ENCODE measurements at regions not wholly inside any gene's neighbourhood (a gene's known extent, or its start where the extent isn't known, plus 50 kb on each side); places are given as distances from the start of the nearest gene placed in this dataset.
"Not testable (repeated sequence)": the region's sequence is repeated elsewhere in the genome, so short reads cannot be mapped to it uniquely, and the experiment has no call there.

DNA sequence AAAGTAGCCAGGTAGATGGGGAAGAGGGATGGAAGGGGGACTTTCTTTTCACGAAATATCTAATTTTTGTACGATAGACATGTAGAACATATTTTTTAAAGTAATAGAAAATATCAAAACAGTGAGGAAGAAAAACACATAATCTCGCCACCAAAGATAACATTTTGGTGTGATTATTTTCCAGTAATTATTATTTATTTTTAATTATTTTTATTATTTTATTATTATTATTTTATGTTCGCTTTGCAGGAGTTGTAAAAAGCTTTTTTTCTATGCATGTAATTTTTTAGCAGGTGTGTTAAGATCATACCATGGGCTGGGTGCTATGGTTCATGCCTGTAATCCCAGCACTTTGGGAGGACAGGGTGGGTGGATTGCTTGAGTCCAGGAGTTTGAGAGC, 85.6 kb upstream of the CCND2 start:
- Histone ChIP-seq H3K4me1 (ENCODE audit: control insufficient read depth, insufficient read depth, low read length) (no peaks in the 10 kb centered on the region), H3K9ac (ENCODE audit: low read length) (no peak overlapping the region), H3K36me3 (ENCODE audit: control insufficient read depth, insufficient read depth, low read length) (no peaks in the 10 kb centered on the region), H3K27ac (ENCODE audit: low read depth, low read length) (no peak overlapping the region), H3K27me3 (ENCODE audit: control insufficient read depth, insufficient read depth, low read length) (no peaks in the 10 kb centered on the region), H3K4me3 (ENCODE audit: low read length) (no peak overlapping the region)

DNA sequence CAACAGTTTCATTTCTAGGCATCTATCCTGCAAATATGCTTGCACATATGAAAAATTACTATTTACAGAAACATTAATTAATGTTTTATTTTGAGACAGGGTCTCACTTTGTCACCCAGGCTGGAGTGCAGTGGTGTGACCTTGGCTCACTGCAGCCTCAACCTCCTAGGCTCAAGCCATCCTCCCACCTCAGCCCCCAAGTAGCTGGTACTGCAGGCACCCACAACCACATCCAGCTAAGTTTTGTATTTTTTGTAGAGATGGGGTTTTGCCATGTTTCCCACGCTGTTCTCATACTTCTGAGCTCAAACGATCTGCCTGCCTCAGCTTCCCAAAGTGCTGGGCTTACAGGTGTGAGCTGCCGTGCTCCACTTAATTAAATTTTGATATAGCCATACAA, 86.2 kb upstream of the CCND2 start:
- H3K4me1 ChIP-seq (ENCODE audit: control insufficient read depth, insufficient read depth, low read length); H3K36me3 ChIP-seq (ENCODE audit: control insufficient read depth, insufficient read depth, low read length); H3K27me3 ChIP-seq (ENCODE audit: control insufficient read depth, insufficient read depth, low read length); H3K4me3 ChIP-seq (ENCODE audit: low read length); H3K27ac ChIP-seq (ENCODE audit: low read depth, low read length); H3K9ac ChIP-seq (ENCODE audit: low read length): not testable (repeated sequence)

DNA sequence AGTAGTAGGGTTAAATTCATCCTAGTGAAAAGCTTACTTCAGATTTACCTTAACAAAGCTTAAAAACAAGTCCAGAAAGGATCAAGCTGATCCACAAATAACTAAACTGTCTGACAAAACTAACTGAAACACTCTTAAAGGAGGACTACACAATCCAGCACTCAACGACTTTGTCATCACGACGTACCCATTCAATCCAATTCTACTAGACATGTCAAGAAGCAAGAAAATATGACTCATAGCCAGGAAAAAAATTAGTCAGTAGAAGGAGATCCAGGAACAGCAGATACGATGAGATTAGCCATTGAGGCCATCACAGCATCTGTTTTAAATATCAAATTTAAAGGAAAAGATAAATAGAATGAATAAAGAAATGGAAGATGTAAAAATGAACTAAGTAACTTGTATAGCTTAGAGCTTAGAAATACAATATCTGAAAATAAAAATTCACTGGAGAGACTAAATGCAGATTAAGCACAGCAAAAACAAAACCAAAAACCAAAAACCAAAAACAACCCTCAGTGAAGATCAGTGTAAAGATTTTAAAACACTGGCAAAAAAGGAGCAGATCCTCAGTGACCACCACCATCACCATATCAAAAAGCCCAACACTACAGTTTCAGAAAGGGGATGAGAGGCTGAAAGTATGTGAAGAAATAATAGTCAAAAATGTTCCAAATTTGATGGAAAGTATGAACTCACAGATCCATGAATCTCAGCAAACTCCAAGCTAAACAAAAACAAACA, 95.0 kb upstream of the CCND2 start:
- no peaks in the 10 kb centered on the region for H3K27me3 ChIP-seq (ENCODE audit: control insufficient read depth, insufficient read depth, low read length)

DNA sequence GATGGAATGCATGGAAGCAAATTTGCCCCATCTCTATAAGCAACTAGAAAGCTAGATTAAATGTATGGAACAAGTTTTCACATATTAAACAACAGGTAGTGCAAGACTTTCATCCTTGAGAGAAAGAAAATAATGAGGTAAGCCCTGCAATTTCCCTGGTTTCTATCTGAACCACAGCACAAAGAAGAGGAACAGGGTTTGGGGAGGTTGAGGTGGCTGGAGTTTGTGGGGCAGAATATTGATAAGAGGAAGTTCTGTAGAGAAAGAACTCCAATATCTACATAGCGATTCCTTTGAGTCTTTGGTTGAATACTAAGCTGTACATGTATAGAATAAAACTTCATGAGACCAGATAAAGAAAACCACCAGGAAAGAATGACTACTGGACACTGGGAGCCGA, 96.3 kb upstream of the CCND2 start:
- H3K4me1 ChIP-seq (ENCODE audit: control insufficient read depth, insufficient read depth, low read length): no peaks in the 10 kb centered on the region

More for the DNA sequence above, 95.0 kb upstream of the CCND2 start:
- H3K4me1 ChIP-seq (ENCODE audit: control insufficient read depth, insufficient read depth, low read length): no peaks in the 10 kb centered on the region
- no peaks in the 10 kb centered on the region for H3K36me3 ChIP-seq (ENCODE audit: control insufficient read depth, insufficient read depth, low read length)
- no peak overlapping the region for H3K4me3 ChIP-seq (ENCODE audit: low read length)
- no peak overlapping the region for H3K9ac ChIP-seq (ENCODE audit: low read length)
- no peak overlapping the region for H3K27ac ChIP-seq (ENCODE audit: low read depth, low read length)

DNA sequence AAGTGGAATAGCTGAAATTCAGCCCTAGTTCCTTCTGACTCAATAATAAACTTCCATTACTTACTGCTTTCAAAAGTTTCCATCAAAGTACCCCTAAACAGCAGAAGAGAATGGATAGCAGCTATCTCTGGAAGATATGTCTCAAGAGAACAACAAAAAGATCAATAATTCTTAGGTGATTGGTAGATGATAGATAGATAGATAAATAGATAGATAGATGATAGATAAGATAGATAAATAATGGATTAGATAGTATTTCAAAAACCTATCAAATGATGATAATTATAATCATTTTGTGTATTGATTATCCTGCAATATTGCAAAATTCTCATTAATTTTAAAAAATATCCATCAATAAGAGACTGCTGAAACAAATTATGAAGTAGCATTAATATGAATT, 97.4 kb upstream of the CCND2 start:
- H3K9ac ChIP-seq (ENCODE audit: low read length): no peak overlapping the region
- no peaks in the 10 kb centered on the region for H3K27me3 ChIP-seq (ENCODE audit: control insufficient read depth, insufficient read depth, low read length)
- H3K27ac ChIP-seq (ENCODE audit: low read depth, low read length): no peak overlapping the region
- H3K36me3 ChIP-seq (ENCODE audit: control insufficient read depth, insufficient read depth, low read length): no peaks in the 10 kb centered on the region
- H3K4me1 ChIP-seq (ENCODE audit: control insufficient read depth, insufficient read depth, low read length): no peaks in the 10 kb centered on the region
- H3K4me3 ChIP-seq (ENCODE audit: low read length): no peak overlapping the region

More for the DNA sequence above, 96.3 kb upstream of the CCND2 start:
- Histone ChIP-seq H3K27ac (ENCODE audit: low read depth, low read length) (no peak overlapping the region), H3K4me3 (ENCODE audit: low read length) (no peak overlapping the region), H3K36me3 (ENCODE audit: control insufficient read depth, insufficient read depth, low read length) (no peaks in the 10 kb centered on the region), H3K9ac (ENCODE audit: low read length) (no peak overlapping the region), H3K27me3 (ENCODE audit: control insufficient read depth, insufficient read depth, low read length) (no peaks in the 10 kb centered on the region)

DNA sequence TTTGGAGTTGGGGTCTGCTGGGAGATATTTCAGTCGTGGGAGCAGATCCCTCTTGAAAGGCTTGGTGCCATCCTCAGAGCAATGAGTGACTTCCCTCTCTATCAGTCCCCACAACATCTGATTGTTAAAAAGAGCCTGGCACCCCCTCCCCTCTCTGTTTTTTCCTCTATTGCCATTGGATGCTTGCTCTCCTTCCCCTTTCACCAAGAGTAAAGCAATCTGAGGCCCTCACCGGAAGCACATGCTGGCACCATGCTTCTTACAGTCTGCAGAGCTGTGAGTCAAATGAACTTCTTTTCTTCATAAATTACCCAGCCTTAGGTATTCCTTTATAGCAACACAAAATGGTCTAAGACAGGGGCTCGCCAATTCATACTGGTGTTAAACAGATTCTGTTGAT, 99.1 kb upstream of the CCND2 start:
- H3K27me3 ChIP-seq (ENCODE audit: control insufficient read depth, insufficient read depth, low read length): no peaks in the 10 kb centered on the region

DNA sequence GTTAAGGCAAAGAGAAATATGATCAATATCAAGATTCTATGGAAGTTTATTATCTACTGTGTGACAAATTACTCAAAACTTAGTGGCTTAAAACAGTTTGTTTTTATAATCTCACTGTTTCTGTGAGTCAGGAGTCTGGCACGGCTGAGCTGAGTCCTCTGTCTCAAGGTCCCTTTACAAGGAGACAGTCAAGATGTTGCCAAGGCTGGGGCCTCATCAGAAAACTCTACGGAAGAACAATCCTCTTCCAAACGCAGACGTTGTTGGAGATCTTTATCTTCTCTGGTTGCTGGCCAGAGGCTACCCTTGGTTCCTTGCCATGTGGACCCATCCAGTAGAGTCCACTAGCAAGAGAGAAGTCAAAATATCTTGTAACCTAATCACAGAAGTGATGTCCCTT, 100.6 kb upstream of the CCND2 start:
- no peak overlapping the region for H3K27ac ChIP-seq (ENCODE audit: low read depth, low read length)

More for the DNA sequence above, 99.1 kb upstream of the CCND2 start:
- H3K9ac ChIP-seq (ENCODE audit: low read length): no peak overlapping the region
- no peak overlapping the region for H3K27ac ChIP-seq (ENCODE audit: low read depth, low read length)
- H3K36me3 ChIP-seq (ENCODE audit: control insufficient read depth, insufficient read depth, low read length): no peaks in the 10 kb centered on the region
- H3K4me1 ChIP-seq (ENCODE audit: control insufficient read depth, insufficient read depth, low read length): no peaks in the 10 kb centered on the region
- no peak overlapping the region for H3K4me3 ChIP-seq (ENCODE audit: low read length)

DNA sequence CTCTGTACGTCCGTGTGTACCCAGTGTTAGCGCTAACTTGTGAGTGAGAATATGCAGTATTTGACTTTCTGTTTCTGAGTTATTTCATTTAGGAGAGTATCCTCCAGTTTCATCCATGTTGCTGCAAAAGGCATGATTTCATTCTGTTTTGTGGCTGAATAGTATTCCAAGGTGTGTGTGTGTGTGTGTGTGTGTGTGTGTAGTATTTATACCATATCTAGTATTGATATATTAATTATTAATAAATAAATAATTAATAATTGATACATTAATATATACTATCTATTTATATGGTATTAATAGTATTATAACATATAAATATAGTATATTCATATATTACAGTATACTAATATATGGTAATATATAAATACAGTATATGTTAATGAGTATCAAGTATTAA, 101.8 kb upstream of the CCND2 start:
- H3K36me3 ChIP-seq (ENCODE audit: control insufficient read depth, insufficient read depth, low read length): no peaks in the 10 kb centered on the region

More for the DNA sequence above, 100.6 kb upstream of the CCND2 start:
- Histone ChIP-seq H3K9ac (ENCODE audit: low read length) (no peak overlapping the region), H3K27me3 (ENCODE audit: control insufficient read depth, insufficient read depth, low read length) (no peaks in the 10 kb centered on the region), H3K36me3 (ENCODE audit: control insufficient read depth, insufficient read depth, low read length) (no peaks in the 10 kb centered on the region), H3K4me1 (ENCODE audit: control insufficient read depth, insufficient read depth, low read length) (no peaks in the 10 kb centered on the region), H3K4me3 (ENCODE audit: low read length) (no peak overlapping the region)

DNA sequence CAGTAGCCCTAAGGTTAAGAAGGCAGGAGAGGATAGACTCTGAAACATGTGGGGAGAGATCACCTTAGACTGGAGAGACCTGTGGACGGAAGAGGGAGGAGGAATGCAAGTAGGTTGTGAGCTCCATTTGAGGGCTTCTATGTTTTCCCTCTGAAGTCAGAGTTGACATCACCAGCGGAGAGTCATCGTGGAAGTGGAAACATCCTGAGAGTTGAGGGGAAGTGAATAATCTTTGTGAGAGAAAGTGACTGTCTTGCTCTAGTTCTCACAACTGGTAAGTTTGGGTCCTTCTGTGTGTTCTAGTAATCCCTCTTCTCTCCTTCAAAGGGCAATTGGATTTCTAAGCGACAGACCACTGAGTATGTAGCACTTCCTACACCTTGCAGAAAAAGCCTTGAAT, 103.6 kb upstream of the CCND2 start:
- H3K9ac ChIP-seq (ENCODE audit: low read length): no peak overlapping the region
- no peak overlapping the region for H3K27ac ChIP-seq (ENCODE audit: low read depth, low read length)
- H3K4me3 ChIP-seq (ENCODE audit: low read length): no peak overlapping the region
- H3K36me3 ChIP-seq (ENCODE audit: control insufficient read depth, insufficient read depth, low read length): no peaks in the 10 kb centered on the region
- H3K4me1 ChIP-seq (ENCODE audit: control insufficient read depth, insufficient read depth, low read length): peaks cover 3% of the 10 kb centered on the region
- no peaks in the 10 kb centered on the region for H3K27me3 ChIP-seq (ENCODE audit: control insufficient read depth, insufficient read depth, low read length)

More for the DNA sequence above, 101.8 kb upstream of the CCND2 start:
- no peak overlapping the region for H3K4me3 ChIP-seq (ENCODE audit: low read length)
- H3K4me1 ChIP-seq (ENCODE audit: control insufficient read depth, insufficient read depth, low read length): no peaks in the 10 kb centered on the region
- H3K9ac ChIP-seq (ENCODE audit: low read length): no peak overlapping the region
- H3K27me3 ChIP-seq (ENCODE audit: control insufficient read depth, insufficient read depth, low read length): no peaks in the 10 kb centered on the region
- no peak overlapping the region for H3K27ac ChIP-seq (ENCODE audit: low read depth, low read length)

DNA sequence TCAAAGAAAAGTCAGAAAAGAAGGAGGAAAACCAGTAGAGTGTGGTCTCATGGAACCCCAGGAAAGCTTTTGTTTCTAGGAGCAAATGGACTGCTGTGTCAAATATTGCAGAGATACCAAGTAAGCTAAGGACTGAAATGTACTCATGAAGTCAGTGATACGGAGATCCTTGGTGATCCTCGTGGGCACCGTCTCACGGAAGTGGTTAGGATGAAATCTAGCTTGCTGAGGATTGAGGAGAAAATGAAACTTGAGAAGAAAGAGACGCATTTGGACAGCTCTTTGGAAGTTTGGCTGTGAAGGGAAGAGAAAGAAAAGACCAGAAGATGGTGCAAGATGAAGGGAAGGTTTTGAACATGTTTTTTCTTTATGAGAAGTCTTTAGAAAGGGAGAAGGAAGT, 104.0 kb upstream of the CCND2 start:
- no peaks in the 10 kb centered on the region for H3K36me3 ChIP-seq (ENCODE audit: control insufficient read depth, insufficient read depth, low read length)
- H3K27ac ChIP-seq (ENCODE audit: low read depth, low read length): no peak overlapping the region
- no peaks in the 10 kb centered on the region for H3K27me3 ChIP-seq (ENCODE audit: control insufficient read depth, insufficient read depth, low read length)
- H3K4me1 ChIP-seq (ENCODE audit: control insufficient read depth, insufficient read depth, low read length): peaks cover 6% of the 10 kb centered on the region
- H3K9ac ChIP-seq (ENCODE audit: low read length): no peak overlapping the region
- H3K4me3 ChIP-seq (ENCODE audit: low read length): no peak overlapping the region

DNA sequence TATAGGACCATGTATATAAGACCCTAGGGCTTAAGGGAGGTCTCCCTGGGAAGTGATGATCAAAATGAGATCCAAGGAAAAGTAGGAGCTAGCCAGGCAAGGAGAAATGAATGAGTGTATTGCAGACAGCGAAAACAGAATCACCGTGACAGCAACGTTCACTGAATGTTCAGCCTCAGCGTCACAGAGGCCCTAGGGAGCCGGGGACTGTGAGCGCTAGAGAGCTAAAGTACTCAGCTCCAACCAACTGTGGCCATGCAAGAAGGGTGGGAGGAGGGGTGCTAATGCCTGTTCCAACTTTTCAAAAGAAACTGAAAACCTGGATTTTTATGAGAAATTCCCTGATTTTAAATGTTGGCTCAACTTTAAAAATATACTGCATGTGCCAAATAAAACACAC, 105.5 kb upstream of the CCND2 start:
- H3K27me3 ChIP-seq (ENCODE audit: control insufficient read depth, insufficient read depth, low read length): no peaks in the 10 kb centered on the region
- H3K4me1 ChIP-seq (ENCODE audit: control insufficient read depth, insufficient read depth, low read length): peaks cover 6% of the 10 kb centered on the region
- no peak overlapping the region for H3K4me3 ChIP-seq (ENCODE audit: low read length)
- no peak overlapping the region for H3K9ac ChIP-seq (ENCODE audit: low read length)
- no peaks in the 10 kb centered on the region for H3K36me3 ChIP-seq (ENCODE audit: control insufficient read depth, insufficient read depth, low read length)
- no peak overlapping the region for H3K27ac ChIP-seq (ENCODE audit: low read depth, low read length)

DNA sequence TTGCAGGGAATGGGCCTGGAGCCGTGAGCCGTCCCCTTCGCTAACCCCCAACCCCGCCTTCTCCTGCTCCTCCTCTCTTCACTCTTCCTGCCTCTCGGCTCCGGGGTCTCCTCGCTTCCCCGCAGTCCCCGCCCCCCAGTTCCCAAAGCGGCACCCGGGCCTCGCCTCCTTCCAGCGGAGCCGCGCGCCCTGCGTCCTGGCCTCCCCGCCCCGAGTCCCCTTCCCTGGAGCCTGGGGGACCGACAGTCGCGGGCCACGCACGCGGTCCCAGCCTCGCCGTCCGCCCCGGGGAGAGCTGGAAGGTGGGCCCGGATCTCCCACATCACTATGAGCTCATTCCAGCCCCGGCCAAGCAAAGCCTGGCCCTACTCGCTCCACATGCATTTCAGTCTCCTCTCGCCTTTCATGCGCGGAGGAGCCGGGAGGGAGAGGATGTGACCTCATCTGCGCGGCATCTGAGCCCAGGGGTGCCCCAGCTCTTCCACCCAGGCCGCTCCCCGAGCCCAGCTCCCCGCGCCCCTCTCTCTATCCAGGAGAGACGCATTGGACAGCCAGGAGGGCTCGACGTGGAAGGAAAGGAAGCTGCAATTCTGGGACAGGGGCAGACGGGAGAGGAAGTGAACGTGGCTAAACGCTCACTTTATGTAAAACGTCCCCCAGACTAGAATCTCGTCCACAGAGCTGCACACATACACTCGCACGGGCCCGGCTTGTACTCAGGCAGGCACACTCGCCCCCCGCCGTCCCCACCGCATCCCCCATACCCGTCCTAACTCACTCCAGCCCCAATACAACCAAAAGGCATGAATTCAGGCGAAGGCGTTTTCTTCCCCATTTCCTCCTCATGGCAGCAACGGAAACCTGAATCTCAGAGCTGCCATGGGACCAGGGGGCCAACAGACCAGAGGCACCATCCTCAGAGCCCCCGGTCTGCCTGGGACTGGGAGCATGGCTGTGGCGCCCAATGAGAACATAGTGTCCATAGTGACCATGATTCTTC, 108.7 kb upstream of the CCND2 start:
- Histone ChIP-seq H3K4me1 (ENCODE audit: control insufficient read depth, insufficient read depth, low read length) (peaks cover 6% of the 10 kb centered on the region), H3K9ac (ENCODE audit: low read length) (peak overlapping the region; percentile 60), H3K27ac (ENCODE audit: low read depth, low read length) (peak overlapping the region; percentile 83)

More for the DNA sequence above, 108.7 kb upstream of the CCND2 start:
- Histone ChIP-seq H3K36me3 (ENCODE audit: control insufficient read depth, insufficient read depth, low read length) (no peaks in the 10 kb centered on the region), H3K27me3 (ENCODE audit: control insufficient read depth, insufficient read depth, low read length) (no peaks in the 10 kb centered on the region), H3K4me3 (ENCODE audit: low read length) (peak overlapping the region; percentile 69)

Measured in rectal smooth muscle tissue (tissue), 1 donor.